Gastroesophageal sphincter (tissue), 3 donors: ENCODE measurements at regions not wholly inside any gene's neighbourhood (a gene's known extent, or its start where the extent isn't known, plus 50 kb on each side); places are given as distances from the start of the nearest gene placed in this dataset.

ENCODE experiments used
- EP300 ChIP-seq: sonication (generic); formaldehyde crosslinking; IDR thresholded peaks from one replicate; pipeline ENCODE4 v1.6.1; 2017; ENCODE audit warnings: antibody characterized with exemption, mild to moderate bottlenecking
- POLR2A ChIP-seq, 2 donors: fragments of 450-650 bp; IDR thresholded peaks; one replicate each; pipeline ENCODE4 v1.6.1; 2017; ENCODE audit warnings: antibody characterized with exemption in 2 of 2, mild to moderate bottlenecking in 2 of 2, moderate library complexity in 1 of 2
- POLR2AphosphoS5 ChIP-seq: sonication (generic); formaldehyde crosslinking; IDR thresholded peaks from one replicate; pipeline ENCODE4 v1.6.1; 2017; ENCODE audit warnings: antibody characterized with exemption
- TF ChIP-seq, protein P1 (sequence below), 4 experiments: fragments of 200-600 bp in 2 of 4; fragments of 450-650 bp in 2 of 4; sonication (generic) in 1 of 4; IDR thresholded peaks; one replicate each; pipeline ENCODE4 v1.5.1; 2017 to 2019; ENCODE audit warnings: antibody characterized with exemption in 4 of 4, mild to moderate bottlenecking in 2 of 4, moderate library complexity in 2 of 4

DNA sequence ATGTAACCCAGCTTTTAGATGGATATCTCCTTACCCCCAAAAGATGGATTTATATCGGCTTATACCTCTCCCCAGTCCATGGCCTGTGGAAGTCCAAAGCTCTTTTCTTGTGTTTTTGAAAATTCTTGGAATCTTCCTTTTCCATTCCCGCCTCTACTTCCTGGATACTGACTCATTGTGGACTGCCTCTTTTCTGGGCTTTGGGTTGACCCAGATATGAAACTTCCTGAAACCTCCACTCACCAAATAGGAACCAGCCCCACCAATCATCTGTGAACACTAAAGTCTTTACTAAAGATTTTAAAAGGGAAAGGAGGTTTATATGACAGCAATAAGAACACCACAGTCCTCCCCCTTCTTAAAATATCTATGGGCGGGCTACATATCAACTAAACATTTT, 163.4 kb upstream of the SYN3 start:
- TF ChIP-seq POLR2A (IDR thresholded peaks at IDR 0.05) (no peak), EP300 (no peak), POLR2AphosphoS5 (no peak)
- TF ChIP-seq, protein P1, sequence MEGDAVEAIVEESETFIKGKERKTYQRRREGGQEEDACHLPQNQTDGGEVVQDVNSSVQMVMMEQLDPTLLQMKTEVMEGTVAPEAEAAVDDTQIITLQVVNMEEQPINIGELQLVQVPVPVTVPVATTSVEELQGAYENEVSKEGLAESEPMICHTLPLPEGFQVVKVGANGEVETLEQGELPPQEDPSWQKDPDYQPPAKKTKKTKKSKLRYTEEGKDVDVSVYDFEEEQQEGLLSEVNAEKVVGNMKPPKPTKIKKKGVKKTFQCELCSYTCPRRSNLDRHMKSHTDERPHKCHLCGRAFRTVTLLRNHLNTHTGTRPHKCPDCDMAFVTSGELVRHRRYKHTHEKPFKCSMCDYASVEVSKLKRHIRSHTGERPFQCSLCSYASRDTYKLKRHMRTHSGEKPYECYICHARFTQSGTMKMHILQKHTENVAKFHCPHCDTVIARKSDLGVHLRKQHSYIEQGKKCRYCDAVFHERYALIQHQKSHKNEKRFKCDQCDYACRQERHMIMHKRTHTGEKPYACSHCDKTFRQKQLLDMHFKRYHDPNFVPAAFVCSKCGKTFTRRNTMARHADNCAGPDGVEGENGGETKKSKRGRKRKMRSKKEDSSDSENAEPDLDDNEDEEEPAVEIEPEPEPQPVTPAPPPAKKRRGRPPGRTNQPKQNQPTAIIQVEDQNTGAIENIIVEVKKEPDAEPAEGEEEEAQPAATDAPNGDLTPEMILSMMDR (IDR thresholded peaks at IDR 0.05) = no peak
